ENCODE measurements at regions not wholly inside any gene's neighbourhood (a gene's known extent, or its start where the extent isn't known, plus 50 kb on each side); places are given as distances from the start of the nearest gene placed in this dataset.

- no peak for TF ChIP-seq POLR2A (IDR thresholded peaks at IDR 0.05)
- no peak for TF ChIP-seq CTCF (IDR thresholded peaks at IDR 0.05)
Measured at GRCh38 chr1:90550626-90551406, 166.3 kb downstream of the BARHL2 start.
